ENCODE measurements at regions not wholly inside any gene's neighbourhood (a gene's known extent, or its start where the extent isn't known, plus 50 kb on each side); places are given as distances from the start of the nearest gene placed in this dataset.
A peak's percentile ranks its signal among the peaks of the same experiment; 100 is the strongest.

- no peak for TF ChIP-seq CTCF (conservative IDR thresholded peaks at IDR 0.05; ENCODE audit: control insufficient read depth, insufficient read depth, low read depth, low read length)
- no peak overlapping the region for H3K4me3 ChIP-seq (ENCODE audit: control insufficient read depth, low read depth, low read length)
- no peak for DNase-seq (ENCODE audit: low read depth)
Measured at GRCh38 chr2:4168834-4169233, 465.5 kb downstream of the DCDC2C start.

GRCh38 chr2:4174796-4175195 is 471.4 kb downstream of the DCDC2C start:
- DNase-seq (ENCODE audit: low read depth), result peak; percentile 14
- no peak for TF ChIP-seq CTCF (conservative IDR thresholded peaks at IDR 0.05; ENCODE audit: control insufficient read depth, insufficient read depth, low read depth, low read length)
- H3K4me3 ChIP-seq (ENCODE audit: control insufficient read depth, low read depth, low read length), result no peak overlapping the region

DNA sequence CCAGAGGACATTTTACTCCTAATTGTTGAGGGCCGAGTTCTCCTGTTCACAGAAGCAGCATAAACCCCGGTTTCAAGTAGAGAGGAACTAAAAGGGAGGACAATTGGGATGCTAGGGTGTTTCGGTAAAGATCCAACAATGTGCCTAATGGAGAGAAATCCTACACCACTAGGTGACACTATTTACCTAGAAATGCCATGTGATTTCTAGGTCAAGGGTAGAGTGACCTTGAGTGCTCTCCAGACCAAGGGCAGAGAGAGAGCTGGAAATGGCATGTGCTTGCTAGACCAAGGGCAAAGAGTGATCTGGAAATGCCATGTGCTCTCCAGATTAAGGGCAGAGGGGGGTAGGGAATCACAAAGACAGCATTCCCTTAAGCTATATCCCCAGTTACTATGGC is 472.0 kb downstream of the DCDC2C start:
- DNase-seq (ENCODE audit: low read depth), result no peak
- no peak for TF ChIP-seq CTCF (conservative IDR thresholded peaks at IDR 0.05; ENCODE audit: control insufficient read depth, insufficient read depth, low read depth, low read length)
- H3K4me3 ChIP-seq (ENCODE audit: control insufficient read depth, low read depth, low read length), result no peak overlapping the region

DNA sequence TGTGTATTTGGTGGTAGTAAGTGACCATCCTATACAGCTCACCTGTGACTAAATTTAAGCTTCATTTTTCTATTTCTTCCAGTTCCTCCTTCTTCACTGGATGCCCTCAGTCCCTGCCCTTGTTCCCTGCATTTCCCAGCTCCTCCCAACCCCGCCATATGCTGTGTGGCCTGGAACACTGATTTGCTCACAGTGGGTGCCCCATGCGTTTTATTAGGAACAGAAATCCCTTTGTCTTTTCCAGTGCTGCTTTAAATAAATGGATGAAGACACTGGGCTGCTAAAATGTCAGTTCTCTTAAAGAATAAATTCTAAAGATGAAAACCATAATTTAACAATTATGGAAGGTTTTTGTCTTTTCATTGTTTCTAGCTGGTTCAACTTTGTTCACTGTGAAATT is 477.3 kb downstream of the DCDC2C start:
- no peak for TF ChIP-seq CTCF (conservative IDR thresholded peaks at IDR 0.05; ENCODE audit: control insufficient read depth, insufficient read depth, low read depth, low read length)
- no peak for DNase-seq (ENCODE audit: low read depth)
- no peak overlapping the region for H3K4me3 ChIP-seq (ENCODE audit: control insufficient read depth, low read depth, low read length)

DNA sequence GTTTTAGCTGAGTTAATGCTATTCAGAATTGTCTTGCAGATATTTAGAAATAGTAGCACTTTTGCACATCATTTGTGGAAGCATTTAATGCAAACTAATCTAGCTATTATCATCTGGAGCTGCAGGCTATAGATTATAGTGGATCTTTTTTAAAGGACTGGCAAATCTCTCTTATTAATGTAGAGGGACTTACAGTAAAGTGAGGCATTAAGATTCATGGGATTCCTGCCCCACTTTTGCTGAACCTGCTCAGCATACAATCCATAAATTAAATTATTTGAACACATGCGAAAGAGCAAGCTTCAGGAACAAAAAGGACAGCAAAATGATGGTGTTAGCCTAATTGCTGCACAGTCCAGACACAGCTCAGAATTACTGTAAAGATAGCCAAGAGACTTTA is 477.7 kb downstream of the DCDC2C start:
- H3K4me3 ChIP-seq (ENCODE audit: control insufficient read depth, low read depth, low read length), result no peak overlapping the region
- no peak for DNase-seq (ENCODE audit: low read depth)
- TF ChIP-seq CTCF (conservative IDR thresholded peaks at IDR 0.05; ENCODE audit: control insufficient read depth, insufficient read depth, low read depth, low read length), result no peak

- DNase-seq (ENCODE audit: low read depth), result no peak
- TF ChIP-seq CTCF (conservative IDR thresholded peaks at IDR 0.05; ENCODE audit: control insufficient read depth, insufficient read depth, low read depth, low read length), result no peak
- no peak overlapping the region for H3K4me3 ChIP-seq (ENCODE audit: control insufficient read depth, low read depth, low read length)
Measured at GRCh38 chr2:4188561-4188960, 485.2 kb downstream of the DCDC2C start.

GRCh38 chr2:4190548-4190947 is 487.2 kb downstream of the DCDC2C start:
- no peak for TF ChIP-seq CTCF (conservative IDR thresholded peaks at IDR 0.05; ENCODE audit: control insufficient read depth, insufficient read depth, low read depth, low read length)
- H3K4me3 ChIP-seq (ENCODE audit: control insufficient read depth, low read depth, low read length), result no peak overlapping the region
- DNase-seq (ENCODE audit: low read depth), result no peak
